ENCODE measurements at regions not wholly inside any gene's neighbourhood (a gene's known extent, or its start where the extent isn't known, plus 50 kb on each side); places are given as distances from the start of the nearest gene placed in this dataset.

DNA sequence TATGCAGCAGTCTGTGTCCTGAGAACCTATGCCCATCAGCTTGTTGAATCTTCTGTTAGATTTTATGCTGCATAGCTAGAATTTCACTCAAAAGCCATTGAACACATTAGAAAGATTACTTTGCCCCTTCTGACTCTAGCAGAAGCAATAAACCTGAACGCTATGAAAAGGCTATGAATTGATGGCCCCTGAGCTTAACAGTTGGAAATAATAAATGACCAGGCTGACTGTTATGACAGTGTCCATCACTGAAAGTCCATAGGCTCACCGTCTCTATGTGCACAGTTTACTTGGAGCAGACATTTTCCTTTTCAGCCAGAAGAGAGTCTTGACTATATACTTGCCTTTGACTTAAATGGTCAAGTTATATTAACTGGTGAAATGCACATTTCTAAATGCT is 1618.8 kb upstream of the ACVR2A start (continued):
- TF ChIP-seq, protein P1, sequence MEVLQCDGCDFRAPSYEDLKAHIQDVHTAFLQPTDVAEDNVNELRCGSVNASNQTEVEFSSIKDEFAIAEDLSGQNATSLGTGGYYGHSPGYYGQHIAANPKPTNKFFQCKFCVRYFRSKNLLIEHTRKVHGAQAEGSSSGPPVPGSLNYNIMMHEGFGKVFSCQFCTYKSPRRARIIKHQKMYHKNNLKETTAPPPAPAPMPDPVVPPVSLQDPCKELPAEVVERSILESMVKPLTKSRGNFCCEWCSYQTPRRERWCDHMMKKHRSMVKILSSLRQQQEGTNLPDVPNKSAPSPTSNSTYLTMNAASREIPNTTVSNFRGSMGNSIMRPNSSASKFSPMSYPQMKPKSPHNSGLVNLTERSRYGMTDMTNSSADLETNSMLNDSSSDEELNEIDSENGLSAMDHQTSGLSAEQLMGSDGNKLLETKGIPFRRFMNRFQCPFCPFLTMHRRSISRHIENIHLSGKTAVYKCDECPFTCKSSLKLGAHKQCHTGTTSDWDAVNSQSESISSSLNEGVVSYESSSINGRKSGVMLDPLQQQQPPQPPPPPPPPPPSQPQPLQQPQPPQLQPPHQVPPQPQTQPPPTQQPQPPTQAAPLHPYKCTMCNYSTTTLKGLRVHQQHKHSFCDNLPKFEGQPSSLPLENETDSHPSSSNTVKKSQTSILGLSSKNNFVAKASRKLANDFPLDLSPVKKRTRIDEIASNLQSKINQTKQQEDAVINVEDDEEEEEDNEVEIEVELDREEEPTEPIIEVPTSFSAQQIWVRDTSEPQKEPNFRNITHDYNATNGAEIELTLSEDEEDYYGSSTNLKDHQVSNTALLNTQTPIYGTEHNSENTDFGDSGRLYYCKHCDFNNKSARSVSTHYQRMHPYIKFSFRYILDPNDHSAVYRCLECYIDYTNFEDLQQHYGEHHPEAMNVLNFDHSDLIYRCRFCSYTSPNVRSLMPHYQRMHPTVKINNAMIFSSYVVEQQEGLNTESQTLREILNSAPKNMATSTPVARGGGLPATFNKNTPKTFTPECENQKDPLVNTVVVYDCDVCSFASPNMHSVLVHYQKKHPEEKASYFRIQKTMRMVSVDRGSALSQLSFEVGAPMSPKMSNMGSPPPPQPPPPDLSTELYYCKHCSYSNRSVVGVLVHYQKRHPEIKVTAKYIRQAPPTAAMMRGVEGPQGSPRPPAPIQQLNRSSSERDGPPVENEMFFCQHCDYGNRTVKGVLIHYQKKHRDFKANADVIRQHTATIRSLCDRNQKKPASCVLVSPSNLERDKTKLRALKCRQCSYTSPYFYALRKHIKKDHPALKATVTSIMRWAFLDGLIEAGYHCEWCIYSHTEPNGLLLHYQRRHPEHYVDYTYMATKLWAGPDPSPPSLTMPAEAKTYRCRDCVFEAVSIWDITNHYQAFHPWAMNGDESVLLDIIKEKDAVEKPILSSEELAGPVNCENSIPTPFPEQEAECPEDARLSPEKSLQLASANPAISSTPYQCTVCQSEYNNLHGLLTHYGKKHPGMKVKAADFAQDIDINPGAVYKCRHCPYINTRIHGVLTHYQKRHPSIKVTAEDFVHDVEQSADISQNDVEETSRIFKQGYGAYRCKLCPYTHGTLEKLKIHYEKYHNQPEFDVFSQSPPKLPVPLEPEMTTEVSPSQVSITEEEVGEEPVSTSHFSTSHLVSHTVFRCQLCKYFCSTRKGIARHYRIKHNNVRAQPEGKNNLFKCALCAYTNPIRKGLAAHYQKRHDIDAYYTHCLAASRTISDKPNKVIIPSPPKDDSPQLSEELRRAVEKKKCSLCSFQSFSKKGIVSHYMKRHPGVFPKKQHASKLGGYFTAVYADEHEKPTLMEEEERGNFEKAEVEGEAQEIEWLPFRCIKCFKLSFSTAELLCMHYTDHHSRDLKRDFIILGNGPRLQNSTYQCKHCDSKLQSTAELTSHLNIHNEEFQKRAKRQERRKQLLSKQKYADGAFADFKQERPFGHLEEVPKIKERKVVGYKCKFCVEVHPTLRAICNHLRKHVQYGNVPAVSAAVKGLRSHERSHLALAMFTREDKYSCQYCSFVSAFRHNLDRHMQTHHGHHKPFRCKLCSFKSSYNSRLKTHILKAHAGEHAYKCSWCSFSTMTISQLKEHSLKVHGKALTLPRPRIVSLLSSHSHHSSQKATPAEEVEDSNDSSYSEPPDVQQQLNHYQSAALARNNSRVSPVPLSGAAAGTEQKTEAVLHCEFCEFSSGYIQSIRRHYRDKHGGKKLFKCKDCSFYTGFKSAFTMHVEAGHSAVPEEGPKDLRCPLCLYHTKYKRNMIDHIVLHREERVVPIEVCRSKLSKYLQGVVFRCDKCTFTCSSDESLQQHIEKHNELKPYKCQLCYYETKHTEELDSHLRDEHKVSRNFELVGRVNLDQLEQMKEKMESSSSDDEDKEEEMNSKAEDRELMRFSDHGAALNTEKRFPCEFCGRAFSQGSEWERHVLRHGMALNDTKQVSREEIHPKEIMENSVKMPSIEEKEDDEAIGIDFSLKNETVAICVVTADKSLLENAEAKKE (CRISPR knock-in tag; IDR thresholded peaks at IDR 0.05): no peak
- TF ChIP-seq NANOG (IDR thresholded peaks at IDR 0.05; ENCODE audit: borderline replicate concordance) (no peak), EZH2phosphoT487 (IDR thresholded peaks at IDR 0.05; ENCODE audit: unreplicated experiment) (no peak), EZH2 (IDR thresholded peaks at IDR 0.05; ENCODE audit: low read depth, unreplicated experiment) (no peak), ZNF331 (CRISPR knock-in tag; IDR thresholded peaks at IDR 0.05; ENCODE audit: low read depth) (no peak)
- TF ChIP-seq, protein P2, sequence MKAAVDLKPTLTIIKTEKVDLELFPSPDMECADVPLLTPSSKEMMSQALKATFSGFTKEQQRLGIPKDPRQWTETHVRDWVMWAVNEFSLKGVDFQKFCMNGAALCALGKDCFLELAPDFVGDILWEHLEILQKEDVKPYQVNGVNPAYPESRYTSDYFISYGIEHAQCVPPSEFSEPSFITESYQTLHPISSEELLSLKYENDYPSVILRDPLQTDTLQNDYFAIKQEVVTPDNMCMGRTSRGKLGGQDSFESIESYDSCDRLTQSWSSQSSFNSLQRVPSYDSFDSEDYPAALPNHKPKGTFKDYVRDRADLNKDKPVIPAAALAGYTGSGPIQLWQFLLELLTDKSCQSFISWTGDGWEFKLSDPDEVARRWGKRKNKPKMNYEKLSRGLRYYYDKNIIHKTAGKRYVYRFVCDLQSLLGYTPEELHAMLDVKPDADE (IDR thresholded peaks at IDR 0.05): no peak

DNA sequence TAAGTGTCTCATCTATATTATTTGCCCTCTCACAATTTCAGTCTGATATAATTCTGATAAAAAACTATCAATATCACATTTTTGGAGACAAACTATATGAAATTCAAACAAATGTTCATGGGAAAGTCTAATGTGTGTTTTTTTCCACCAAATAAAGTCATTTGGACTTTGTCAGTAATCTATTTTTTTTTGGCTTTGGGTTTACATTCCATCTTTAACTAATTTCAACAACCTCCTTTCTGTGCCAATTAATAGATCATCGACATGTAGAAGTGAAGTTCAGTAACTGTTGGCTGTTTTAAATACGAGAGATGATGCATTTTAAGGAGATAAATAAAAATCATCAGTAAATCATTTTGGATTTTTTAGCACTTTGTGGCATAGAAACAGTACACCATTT is 1623.0 kb upstream of the ACVR2A start:
- Mint-ChIP-seq H3K9me3 (no peaks in the 10 kb centered on the region), H3K27ac (no peak overlapping the region), H3K36me3 (ENCODE audit: low read depth) (no peaks in the 10 kb centered on the region), H3K4me1 (no peaks in the 10 kb centered on the region), H3K4me3 (no peak overlapping the region), H3K27me3 (ENCODE audit: insufficient read depth, low read depth, poor library complexity) (no peaks in the 10 kb centered on the region)
- no peak overlapping the region for H3K27ac ChIP-seq (ENCODE audit: low read depth)
- no peak overlapping the region for H3K4me2 ChIP-seq
- H2AFZ ChIP-seq: no peak overlapping the region
- H3K9me2 ChIP-seq (ENCODE audit: insufficient read depth): no peaks in the 10 kb centered on the region
- no peak overlapping the region for H3K4me3 ChIP-seq
- ATAC-seq (no peak), DNase-seq (ENCODE audit: low spot score) (no peak)
- no peaks in the 10 kb centered on the region for H4K20me1 ChIP-seq (replicated peaks; ENCODE audit: insufficient read depth)
- H3K79me2 ChIP-seq (replicated peaks; ENCODE audit: insufficient read depth): no peaks in the 10 kb centered on the region
- no peaks in the 10 kb centered on the region for H3K4me1 ChIP-seq (ENCODE audit: insufficient read depth)
- H3K36me3 ChIP-seq (ENCODE audit: insufficient read depth): no peaks in the 10 kb centered on the region
- no peaks in the 10 kb centered on the region for H3F3A ChIP-seq (replicated peaks; ENCODE audit: low read depth)
- no peaks in the 10 kb centered on the region for H3K27me3 ChIP-seq (ENCODE audit: insufficient read depth)
- no peak for TF ChIP-seq POLR2AphosphoS5 (IDR thresholded peaks at IDR 0.05; ENCODE audit: low read depth)
- TF ChIP-seq, protein P1 (CRISPR knock-in tag; IDR thresholded peaks at IDR 0.05): no peak

Measured in GM23338 (cell line).